NCI-H1436 (cell line): ENCODE measurements at regions not wholly inside any gene's neighbourhood (a gene's known extent, or its start where the extent isn't known, plus 50 kb on each side); places are given as distances from the start of the nearest gene placed in this dataset.

Source experiments
- DNase-seq: peaks from one replicate; lab custom pipeline; 2025; lab: John Stamatoyannopoulos, UW

DNA sequence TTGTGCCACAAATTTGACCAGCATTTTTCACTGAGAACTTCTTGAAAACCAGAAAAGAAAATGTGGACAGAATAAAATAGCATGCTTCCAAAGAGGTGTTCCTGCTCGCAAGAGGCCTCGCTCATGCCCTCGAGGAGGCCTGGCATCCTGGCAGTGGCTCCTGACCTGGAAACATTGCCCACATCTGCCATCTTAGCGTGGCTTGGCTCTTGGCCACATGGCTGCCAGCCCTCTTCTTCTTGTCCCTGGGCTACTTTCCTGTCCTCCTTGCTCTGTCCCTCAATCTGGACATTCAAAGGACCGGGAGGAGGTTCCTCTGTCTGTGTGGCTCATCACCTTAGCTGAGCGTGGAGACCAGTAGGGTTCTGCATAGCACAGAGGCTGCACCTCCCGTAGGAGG is 131.6 kb upstream of the TMEM72 start:
- no peak for DNase-seq

GRCh38 chr10:44780426-44780825 is 130.7 kb upstream of the TMEM72 start:
- no peak for DNase-seq

- DNase-seq: no peak
Measured at GRCh38 chr10:44781131-44781530, 130.0 kb upstream of the TMEM72 start.

GRCh38 chr10:44786286-44786850 is 124.8 kb upstream of the TMEM72 start:
- no peak for DNase-seq

DNA sequence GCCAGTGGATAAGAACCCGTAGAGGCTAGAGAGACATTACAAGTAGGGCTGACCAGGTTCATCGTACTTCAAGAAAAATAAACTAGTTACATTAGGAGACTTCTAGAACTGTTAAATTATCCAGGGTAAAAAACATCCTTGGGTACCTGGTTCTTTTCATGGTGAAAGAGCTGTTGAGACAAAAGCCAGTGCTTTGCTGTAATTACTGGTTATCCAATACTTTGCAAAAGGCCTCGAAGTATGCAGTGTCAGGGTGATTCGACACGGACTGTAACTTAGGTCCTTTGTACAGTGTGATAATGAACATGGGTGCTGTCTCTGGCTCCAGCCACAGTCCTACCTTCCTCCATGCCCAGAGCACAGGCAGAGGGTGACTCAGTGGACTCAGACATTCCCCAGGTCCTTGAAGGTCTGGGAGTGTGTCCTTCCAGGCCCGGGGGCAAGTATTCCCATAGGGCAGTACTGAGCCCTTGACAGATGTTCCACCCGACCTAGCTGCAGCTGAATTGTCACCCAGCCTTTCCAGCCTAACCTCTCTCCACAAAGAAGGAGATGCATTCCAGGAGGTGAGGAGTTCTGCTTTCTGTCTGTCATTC is 123.6 kb upstream of the TMEM72 start:
- no peak for DNase-seq

DNA sequence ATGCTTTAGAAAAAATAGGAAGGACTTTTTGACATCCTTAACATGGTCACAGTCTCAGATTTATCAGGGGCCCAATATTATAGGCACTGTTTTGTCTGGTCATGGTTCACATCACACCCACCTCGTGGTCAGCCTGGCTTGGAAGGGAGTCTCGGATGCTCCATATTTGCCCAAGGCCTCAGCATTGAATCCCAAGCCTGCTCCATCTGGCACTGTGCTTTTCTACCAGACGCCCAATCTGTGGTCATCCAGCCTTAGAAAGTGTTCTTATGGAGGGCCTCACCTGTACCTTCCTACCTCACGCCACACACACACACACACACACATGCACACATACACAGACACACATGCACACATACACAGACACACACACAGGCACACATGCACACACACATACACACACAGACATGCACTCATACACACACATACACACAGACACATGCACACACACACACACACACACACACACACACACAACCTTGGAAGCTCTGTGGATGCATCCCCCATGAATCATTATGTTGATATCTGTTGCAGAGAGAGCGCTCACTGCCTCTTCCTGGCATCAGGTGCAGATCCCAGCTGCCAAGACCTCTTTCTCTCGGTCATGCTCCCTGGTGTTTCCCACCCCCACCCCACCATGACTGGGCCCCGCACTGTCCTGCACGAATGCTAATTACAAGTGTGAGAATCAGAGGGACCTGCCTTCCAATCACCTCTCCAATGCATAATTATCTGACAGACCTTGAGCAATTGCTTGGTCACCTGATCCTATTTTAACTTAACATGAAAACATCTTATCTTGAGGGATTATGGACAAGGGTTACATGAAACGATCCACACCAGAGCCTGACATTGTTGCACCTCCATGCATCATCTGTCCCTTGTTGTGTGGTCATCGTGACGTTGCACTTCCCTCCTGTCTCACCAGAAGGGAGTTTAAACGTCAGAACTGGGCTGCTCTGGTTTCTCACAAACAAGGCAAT is 122.7 kb upstream of the TMEM72 start:
- DNase-seq: no peak

GRCh38 chr10:44792119-44792775 is 118.9 kb upstream of the TMEM72 start:
- DNase-seq: no peak

DNA sequence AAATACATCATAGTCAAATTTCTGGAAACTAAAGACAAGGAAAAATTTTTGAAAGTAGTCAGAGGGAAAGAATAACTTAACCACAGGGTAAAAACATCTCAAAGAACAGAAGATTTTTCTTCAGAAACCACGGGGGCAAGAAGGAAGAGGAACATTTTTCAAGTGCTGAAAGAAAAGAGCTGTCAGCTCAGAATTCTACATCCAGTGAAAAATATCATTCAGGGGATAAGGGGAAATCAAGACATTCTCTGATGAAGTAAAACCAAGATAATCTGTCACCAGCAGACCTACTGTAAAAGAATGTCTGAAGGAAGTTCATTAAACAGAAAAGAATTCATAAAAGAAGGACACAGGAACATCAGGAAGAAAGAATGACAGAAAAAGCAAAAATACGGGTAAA is 111.2 kb upstream of the TMEM72 start:
- DNase-seq: no peak

DNA sequence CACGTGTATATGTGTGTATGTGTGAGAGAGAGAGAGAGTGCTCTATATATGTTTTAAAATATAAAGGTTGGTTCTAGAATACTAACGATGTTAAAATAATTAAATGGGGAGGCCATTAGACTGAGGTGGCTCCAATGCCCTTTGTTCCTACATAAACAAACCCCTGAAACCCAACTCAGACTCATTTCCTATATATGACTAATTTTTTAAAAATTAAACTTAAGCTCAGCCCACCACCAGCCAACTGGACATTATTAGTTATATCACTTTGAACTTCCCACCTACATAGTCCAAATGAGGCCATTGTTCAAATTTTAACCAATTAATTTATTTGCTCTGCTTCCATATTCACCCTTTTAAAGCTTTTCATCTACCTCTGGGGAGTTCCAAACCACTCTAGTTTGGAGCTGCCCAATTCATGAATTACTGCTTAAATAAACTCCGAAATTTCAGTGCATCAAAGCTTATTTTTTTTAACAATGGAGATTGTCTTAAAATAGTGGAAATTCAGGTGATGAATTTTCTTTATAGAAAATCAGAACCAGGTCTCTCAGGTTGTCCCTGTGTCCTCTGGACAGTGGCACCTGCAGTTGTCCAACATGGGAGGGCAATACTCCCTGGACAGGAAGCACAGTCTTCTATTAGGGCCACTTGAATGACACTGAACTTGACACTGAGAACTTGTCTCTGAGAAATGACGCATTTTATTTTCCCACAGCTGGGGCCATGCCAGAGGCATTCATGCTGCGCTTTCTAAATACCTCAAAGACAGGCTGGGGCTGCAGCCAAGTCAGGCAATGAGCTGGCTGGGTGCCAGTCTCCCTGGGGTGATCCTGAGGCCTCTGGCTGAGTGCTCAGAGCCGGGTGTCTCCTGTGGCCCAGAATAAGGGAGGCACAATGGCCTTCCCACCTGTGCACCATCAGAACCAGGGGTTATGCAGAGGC is 109.5 kb upstream of the TMEM72 start:
- DNase-seq: no peak

DNA sequence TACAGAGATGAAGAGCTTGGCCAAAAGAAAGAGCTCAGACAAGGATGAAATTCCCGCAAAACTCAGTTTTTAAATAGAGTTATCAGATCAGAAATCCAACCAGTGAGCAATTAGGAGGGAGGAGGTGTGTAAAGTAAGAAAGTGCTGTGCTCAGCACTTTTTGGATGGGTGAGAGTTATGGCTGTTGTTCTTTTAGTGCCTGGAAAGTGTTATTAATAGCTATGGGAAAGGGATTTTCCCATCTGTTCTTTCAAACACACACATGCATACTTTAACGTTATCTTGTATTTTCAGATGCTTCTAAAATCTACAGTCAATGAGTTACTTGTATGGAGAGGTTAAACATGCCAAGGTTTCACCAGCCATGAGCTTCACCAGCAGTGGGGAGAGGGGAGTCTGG is 107.3 kb upstream of the TMEM72 start:
- no peak for DNase-seq

GRCh38 chr10:44804661-44805060 is 106.5 kb upstream of the TMEM72 start:
- no peak for DNase-seq

DNA sequence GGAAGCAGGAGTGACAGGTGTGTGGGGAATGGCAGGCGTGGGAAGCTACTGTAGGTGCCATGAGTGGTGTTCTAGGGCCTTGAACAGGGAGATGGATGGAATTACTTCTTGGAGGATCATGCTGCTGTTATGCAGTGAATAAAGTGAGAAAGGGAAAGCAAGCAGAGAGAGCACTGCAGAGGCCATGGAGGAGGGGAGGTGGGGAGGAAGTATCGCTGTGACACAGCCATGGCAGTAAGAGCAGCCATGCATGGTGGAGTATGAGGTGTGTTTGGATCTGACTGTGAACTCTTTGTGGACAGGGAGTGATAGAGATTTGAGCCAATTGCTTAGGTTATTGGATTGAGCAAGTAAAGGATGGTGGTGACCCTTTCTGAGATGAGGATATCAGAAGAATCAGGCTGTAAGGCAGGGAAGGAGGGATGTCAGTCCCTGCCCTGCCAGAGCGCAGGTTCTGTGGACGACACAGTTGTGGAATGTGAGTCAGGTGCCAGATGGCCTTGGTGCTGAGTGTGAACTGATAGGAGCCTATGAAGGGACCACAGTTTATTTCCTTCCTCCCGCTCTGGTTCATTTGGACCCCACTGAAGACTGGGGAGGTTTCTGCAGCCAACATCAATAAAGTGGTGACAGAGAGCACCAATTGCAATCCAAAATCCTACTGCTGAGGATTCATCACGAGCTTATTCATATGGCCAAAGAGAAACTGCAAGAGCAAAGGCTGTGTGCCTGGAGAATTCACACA is 105.5 kb upstream of the TMEM72 start:
- DNase-seq: no peak

- DNase-seq: no peak
Measured at GRCh38 chr10:44806950-44807349, 104.2 kb upstream of the TMEM72 start.

DNA sequence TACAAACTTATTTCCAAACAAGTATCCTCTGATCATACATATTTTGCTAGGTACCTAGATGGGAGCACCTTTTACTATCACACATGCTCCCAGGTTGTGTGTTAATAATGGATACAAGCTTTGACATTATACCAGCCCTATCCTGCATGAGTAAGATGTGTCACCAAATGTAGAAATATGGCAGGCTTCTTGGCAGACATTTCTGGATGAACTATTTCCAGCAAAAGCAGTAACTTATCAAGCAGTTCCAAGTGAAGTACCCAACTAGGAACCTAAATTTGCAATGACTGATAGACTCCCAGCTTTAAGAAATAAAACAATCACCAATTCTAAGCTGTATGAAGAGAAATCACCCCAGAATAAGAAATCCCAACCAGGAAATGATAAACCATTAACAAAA is 103.7 kb upstream of the TMEM72 start:
- DNase-seq: no peak

DNA sequence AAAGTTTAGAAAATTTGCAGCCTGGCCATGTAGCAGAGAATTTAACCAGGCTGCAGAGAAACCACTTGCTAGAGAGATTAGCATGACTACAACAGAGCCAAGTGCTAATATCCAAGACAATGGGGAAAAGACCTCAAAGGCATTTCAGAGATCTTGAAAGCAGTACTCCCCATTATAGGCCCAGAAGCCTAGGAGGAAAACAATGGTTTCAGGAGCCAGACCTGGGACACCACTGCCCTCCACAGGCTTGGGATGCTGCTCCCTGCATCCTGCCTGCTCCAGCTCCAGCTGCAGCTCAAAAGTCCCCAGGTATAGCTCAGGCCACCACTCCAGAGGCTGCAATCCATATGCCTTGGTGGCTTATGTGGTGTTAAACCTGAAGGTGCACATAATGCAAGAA is 101.5 kb upstream of the TMEM72 start:
- no peak for DNase-seq

DNA sequence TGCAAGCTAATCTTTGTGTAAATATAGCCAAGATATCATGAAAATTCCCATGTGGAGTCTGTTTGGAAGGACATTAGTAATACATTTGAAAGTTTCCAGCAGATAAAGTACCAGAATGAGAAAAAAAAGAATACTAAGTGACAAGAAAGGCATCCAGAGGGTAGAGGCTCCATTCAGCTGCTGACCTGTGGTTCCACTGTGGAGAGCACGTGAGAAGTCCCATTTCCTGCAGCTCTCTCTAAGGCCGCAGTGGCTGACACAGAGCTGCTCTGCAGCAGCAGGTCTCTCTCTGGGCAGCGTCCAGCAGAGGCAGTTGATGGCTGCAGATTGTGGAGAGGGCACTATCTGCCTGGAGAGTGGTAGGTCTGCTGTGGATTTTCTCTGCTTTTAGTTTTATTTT is 100.1 kb upstream of the TMEM72 start:
- DNase-seq: no peak

DNA sequence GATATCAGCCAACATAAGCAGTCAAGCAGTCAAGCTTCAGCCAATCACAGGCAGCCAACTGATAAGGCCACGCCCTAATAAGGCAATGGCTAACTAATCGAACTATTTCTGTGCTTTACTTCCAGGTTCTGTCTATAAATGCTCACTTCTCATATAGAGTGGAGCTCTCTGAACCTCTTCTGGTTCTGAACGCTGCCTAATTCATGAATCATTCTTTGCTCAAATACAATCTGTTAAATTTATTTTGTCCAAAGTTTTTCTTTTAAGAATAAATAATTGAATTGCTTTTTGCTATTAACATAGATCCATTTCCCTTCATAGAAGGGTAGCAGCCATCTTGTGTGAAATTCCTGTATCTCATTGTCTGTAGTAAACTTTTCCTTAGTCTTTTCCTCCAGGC is 97.9 kb upstream of the TMEM72 start:
- no peak for DNase-seq

DNA sequence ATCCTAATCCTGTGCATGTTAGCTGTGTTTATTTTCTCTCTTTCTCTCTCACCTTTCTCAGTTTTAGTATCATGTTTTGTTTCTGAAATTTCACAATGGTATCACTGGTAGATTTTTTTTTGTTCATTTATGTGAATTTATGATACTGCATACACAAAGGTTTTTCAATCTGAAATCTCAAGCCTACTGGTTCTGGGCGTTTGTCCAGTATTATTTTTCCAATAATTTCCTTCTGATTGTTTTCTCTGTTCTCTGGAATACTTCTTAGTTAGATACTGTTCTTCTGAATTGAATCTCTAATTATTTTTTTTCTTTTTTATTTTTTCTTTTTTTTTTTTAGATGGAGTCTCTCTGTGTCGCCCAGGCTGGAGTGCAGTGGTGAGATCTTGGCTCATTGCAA is 96.2 kb upstream of the TMEM72 start:
- DNase-seq: no peak

- DNase-seq: no peak
Measured at GRCh38 chr10:44818041-44818649, 93.0 kb upstream of the TMEM72 start.

- DNase-seq: no peak
Measured at GRCh38 chr10:44818701-44819127, 92.4 kb upstream of the TMEM72 start.
